Colonic mucosa (tissue), 4 donors: ENCODE measurements at regions not wholly inside any gene's neighbourhood (a gene's known extent, or its start where the extent isn't known, plus 50 kb on each side); places are given as distances from the start of the nearest gene placed in this dataset.
"Not testable (repeated sequence)": the region's sequence is repeated elsewhere in the genome, so short reads cannot be mapped to it uniquely, and the experiment has no call there.

ENCODE experiments used
- DNase-seq: peaks from one replicate; pipeline ENCODE4 v3.0.0-alpha.2; 2020
- H3K27ac ChIP-seq: fragments of 200-600 bp; one replicate; pipeline ENCODE4 v1.8.0; 2021
- H3K27me3 ChIP-seq: fragments of 200-600 bp; one replicate; pipeline ENCODE4 v1.8.0; 2021
- H3K36me3 ChIP-seq: fragments of 200-600 bp; one replicate; pipeline ENCODE4 v1.8.0; 2021
- H3K4me1 ChIP-seq: fragments of 200-600 bp; one replicate; pipeline ENCODE4 v1.8.0; 2021; ENCODE audit warnings: mild to moderate bottlenecking
- H3K4me3 ChIP-seq: fragments of 200-600 bp; one replicate; pipeline ENCODE4 v1.8.0; 2021
- H3K9ac ChIP-seq, 2 donors: one replicate each; pipeline ENCODE4 v1.7.0; 2013; ENCODE audit warnings: control low read depth in 2 of 2, low read depth in 2 of 2, low read length in 2 of 2
- H3K9me3 ChIP-seq: fragments of 200-600 bp; one replicate; pipeline ENCODE4 v1.8.0; 2021
- intact Hi-C: fragments of 100-400 bp; cut with DNase I; formaldehyde crosslinking; loops from one replicate; pipeline ENCODE4 v1.14.1; 2022
- donor health status: healthy.
- donor health status: DM: no; HTN: no; CAD: no.
- donor health status: DM: no; HTN: no; CAD: no.

DNA sequence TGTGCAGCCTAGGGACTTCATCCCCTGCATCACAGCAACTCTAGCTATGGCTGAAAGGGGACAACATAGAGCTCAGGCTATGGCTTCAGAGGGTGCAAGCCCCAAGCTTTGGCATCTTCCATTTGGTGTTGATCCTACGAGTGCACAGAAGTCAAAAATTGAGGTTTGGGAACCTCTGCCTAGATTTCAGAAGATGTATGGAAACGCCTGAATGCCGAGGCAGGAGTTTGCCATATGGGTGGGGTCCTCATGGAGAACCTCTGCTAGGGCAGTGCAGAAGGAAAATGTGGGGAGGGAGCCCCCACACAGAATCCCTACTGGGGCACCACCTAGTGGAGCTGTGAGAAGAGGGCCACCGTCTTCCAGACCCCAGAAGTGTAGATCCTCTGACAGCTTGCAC lies 543.0 kb upstream of the TPTE start:
- DNase-seq, intact Hi-C loops, H3K4me3 ChIP-seq: not testable (repeated sequence)

DNA sequence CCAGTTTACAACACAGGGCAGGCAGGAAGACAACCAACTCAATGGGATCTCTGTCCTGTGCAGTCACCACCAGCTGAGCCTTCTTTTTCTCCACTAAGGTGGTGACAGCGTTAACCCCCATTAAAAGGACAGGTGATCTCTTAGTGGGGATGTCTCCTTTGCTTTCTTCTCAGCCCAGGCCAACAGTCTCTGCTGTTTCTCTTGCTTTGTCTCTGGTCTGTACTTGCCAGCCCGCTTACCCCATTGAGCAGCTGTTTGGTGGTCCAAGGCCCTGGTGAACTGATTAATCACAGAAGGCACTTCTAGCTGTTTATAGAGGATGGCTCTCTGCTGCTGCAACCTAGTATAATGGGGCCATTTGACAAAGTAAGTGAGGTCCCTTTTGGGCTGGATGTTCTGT lies 523.9 kb upstream of the TPTE start:
- H3K4me1 ChIP-seq, H3K9me3 ChIP-seq, H3K36me3 ChIP-seq, H3K27me3 ChIP-seq, DNase-seq, H3K4me3 ChIP-seq, H3K9ac ChIP-seq, intact Hi-C loops, H3K27ac ChIP-seq: not testable (repeated sequence)

More for the DNA sequence above, 543.0 kb upstream of the TPTE start:
- H3K4me1 ChIP-seq, H3K9me3 ChIP-seq, H3K9ac ChIP-seq, H3K27ac ChIP-seq, H3K36me3 ChIP-seq, H3K27me3 ChIP-seq: not testable (repeated sequence)

DNA sequence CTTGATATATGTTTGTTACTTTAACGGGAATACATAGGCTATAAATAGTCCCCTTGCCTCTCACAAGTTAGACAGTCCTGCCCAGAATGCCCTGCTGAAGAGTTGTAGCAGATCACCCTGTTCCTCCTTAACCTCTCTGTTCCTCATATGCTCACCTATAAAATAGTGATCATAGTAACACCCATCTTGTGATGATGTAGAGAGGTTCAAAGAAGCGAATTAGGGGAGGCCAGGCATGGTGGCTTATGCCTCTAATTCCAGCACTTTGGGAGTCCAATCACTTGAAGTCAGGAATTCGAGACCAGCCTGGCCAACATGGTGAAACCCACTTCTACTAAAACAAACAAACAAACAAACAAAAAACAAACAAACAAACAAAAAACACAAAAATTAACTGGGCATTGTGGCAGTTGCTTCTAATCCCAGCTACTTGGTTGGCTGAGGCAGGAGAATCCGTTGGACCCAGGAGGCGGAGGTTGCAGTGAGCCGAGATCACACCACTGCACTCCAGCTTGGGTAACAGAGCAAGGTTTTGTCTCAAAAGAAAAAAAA lies 518.5 kb upstream of the TPTE start:
- H3K4me1 ChIP-seq, H3K36me3 ChIP-seq, H3K9ac ChIP-seq, DNase-seq, H3K27me3 ChIP-seq, H3K4me3 ChIP-seq, H3K27ac ChIP-seq, H3K9me3 ChIP-seq, intact Hi-C loops: not testable (repeated sequence)

DNA sequence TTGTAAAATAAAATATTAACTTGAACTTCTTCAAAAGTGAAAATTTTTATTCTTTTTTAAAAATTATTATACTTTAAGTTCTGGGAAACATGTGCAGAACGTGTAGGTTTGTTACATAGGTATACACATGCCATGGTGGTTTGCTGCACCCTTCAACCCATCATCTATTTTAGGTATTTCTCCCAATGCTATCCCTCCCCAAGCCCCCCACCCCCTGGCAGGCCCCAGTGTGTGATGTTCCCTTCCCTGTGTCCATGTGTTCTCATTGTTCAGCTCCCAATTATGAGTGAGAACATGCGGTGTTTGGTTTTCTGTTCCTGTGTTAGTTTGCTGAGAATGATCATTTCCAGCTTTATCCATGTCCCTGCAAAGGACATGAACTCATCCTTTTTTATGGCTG lies 515.6 kb upstream of the TPTE start:
- H3K9ac ChIP-seq, H3K4me3 ChIP-seq, H3K4me1 ChIP-seq, intact Hi-C loops, H3K27me3 ChIP-seq, DNase-seq, H3K27ac ChIP-seq, H3K36me3 ChIP-seq, H3K9me3 ChIP-seq: not testable (repeated sequence)

DNA sequence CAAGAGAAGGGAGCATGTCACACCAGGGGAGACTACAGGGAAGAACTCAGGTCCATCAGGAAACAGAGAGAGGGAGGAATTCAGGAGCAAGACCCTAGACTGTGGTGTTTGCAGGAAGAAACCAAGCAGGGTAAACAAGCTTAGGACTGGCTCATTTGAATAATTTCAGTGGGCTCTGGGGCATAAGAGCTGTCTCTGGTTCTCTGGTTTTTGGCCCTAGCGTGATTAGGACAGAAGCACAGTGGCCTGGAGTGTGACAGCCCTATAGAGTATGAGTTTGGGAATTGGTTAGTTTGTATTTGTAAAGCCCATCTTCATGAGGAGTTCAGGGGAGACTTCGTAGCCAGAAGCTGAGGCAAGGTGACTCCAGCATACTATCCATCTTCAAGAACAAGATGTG lies 504.4 kb upstream of the TPTE start:
- H3K27ac ChIP-seq, H3K9me3 ChIP-seq, DNase-seq: not testable (repeated sequence)

DNA sequence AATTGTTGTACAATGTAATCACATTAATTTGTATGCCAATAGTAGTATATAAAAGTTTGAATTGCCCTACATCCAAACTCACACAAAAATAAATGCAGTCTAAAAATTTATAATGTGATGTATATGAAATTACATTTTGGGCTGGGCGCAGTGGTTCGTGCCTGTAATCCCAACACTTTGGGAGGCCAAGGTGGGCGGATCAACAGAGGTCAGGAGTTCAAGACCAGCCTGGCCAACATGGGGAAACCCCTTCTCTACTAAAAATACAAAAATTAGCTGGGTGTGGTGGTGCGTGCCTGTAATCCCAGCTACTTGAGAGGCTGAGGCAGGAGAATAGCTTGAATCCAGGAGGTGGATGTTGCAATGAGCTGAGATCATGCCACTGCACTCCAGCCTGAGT lies 503.6 kb upstream of the TPTE start:
- intact Hi-C loops, result not testable (repeated sequence)

More for the DNA sequence above, 504.4 kb upstream of the TPTE start:
- intact Hi-C loops, H3K9ac ChIP-seq, H3K36me3 ChIP-seq, H3K4me3 ChIP-seq, H3K27me3 ChIP-seq, H3K4me1 ChIP-seq: not testable (repeated sequence)

DNA sequence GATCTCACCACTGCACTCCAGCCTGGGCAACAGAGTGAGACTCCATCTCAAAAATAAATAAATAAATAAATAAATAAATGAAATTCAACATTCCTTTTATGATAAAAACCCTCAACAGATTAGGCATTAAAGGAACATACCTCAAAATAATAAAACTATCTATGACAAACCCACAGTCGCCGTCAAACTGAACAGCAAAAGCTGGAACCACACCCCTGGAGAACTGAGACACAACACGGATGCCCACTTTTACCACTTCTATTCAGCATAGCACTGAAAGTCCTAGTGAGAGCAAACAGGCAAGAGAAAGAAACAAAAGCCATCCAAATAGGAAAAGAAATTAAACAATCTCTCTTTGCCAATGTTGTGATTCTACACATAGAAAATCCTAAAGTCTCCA lies 499.9 kb upstream of the TPTE start:
- H3K4me3 ChIP-seq, H3K9ac ChIP-seq, H3K36me3 ChIP-seq, intact Hi-C loops, DNase-seq, H3K27me3 ChIP-seq, H3K27ac ChIP-seq, H3K9me3 ChIP-seq, H3K4me1 ChIP-seq: not testable (repeated sequence)

More for the DNA sequence above, 503.6 kb upstream of the TPTE start:
- not testable (repeated sequence) for H3K4me1 ChIP-seq, H3K4me3 ChIP-seq, H3K27me3 ChIP-seq, H3K27ac ChIP-seq, H3K9ac ChIP-seq, DNase-seq, H3K9me3 ChIP-seq, H3K36me3 ChIP-seq

DNA sequence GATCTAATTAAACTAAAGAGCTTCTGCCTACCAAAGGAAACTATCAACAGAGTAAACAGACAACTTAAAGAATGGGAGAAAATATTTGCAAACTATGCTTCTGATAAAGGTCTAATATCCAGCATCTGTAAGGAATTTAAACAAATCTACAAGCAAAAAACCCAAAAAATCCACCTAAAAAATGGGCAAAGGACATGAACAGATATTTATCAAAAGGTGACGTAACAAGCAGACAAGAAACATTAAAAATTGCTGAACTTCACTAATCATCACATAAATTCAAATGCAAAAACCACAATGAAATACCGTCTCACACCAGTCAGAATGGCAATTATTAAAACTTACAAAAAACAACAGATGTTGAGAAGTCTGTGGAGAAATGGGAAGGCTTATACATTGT lies 498.6 kb upstream of the TPTE start:
- H3K9ac ChIP-seq, H3K27me3 ChIP-seq, H3K27ac ChIP-seq, H3K36me3 ChIP-seq, H3K9me3 ChIP-seq, DNase-seq, H3K4me3 ChIP-seq, H3K4me1 ChIP-seq, intact Hi-C loops: not testable (repeated sequence)
